NCI-H2171 (cell line): ENCODE measurements at regions not wholly inside any gene's neighbourhood (a gene's known extent, or its start where the extent isn't known, plus 50 kb on each side); places are given as distances from the start of the nearest gene placed in this dataset.
"Not testable (repeated sequence)": the region's sequence is repeated elsewhere in the genome, so short reads cannot be mapped to it uniquely, and the experiment has no call there.

Experiments
- DNase-seq: peaks from one replicate; lab custom pipeline; 2025; lab: John Stamatoyannopoulos, UW

- DNase-seq: no peak
Measured at GRCh38 chr12:111154147-111154834, 214.6 kb downstream of the PHETA1 start.

GRCh38 chr12:111152561-111152960 lies 216.3 kb downstream of the PHETA1 start:
- no peak for DNase-seq

- DNase-seq: no peak
Measured at GRCh38 chr12:111150921-111151840, 217.7 kb downstream of the PHETA1 start.

GRCh38 chr12:111150360-111150759 lies 218.5 kb downstream of the PHETA1 start:
- no peak for DNase-seq

GRCh38 chr12:111149299-111149698 lies 219.6 kb downstream of the PHETA1 start:
- DNase-seq: no peak

GRCh38 chr12:111148005-111148404 lies 220.9 kb downstream of the PHETA1 start:
- no peak for DNase-seq

- DNase-seq: no peak
Measured at GRCh38 chr12:111143271-111143670, 222.9 kb upstream of the MYL2 start.

- DNase-seq: no peak
Measured at GRCh38 chr12:111141205-111141604, 220.8 kb upstream of the MYL2 start.

GRCh38 chr12:111138016-111138415 lies 217.6 kb upstream of the MYL2 start:
- no peak for DNase-seq

GRCh38 chr12:111135293-111135832 lies 215.0 kb upstream of the MYL2 start:
- DNase-seq: no peak

GRCh38 chr12:111130336-111130735 lies 210.0 kb upstream of the MYL2 start:
- DNase-seq: no peak

- DNase-seq: peak; percentile 76
Measured at GRCh38 chr12:111129149-111129767, 208.9 kb upstream of the MYL2 start.

- DNase-seq: no peak
Measured at GRCh38 chr12:111126331-111126730, 206.0 kb upstream of the MYL2 start.

GRCh38 chr12:111124183-111124582 lies 203.8 kb upstream of the MYL2 start:
- DNase-seq: no peak

- DNase-seq: no peak
Measured at GRCh38 chr12:111123390-111123789, 203.0 kb upstream of the MYL2 start.

GRCh38 chr12:111122458-111122878 lies 202.1 kb upstream of the MYL2 start:
- DNase-seq: no peak

- no peak for DNase-seq
Measured at GRCh38 chr12:111121840-111122239, 201.5 kb upstream of the MYL2 start.

GRCh38 chr12:111120578-111120977 lies 200.2 kb upstream of the MYL2 start:
- DNase-seq: peak; percentile 63

- no peak for DNase-seq
Measured at GRCh38 chr12:111117017-111117416, 196.6 kb upstream of the MYL2 start.

- not testable (repeated sequence) for DNase-seq
Measured at GRCh38 chr12:111113313-111113712, 192.9 kb upstream of the MYL2 start.

- DNase-seq: no peak
Measured at GRCh38 chr12:111112311-111113098, 192.1 kb upstream of the MYL2 start.

- DNase-seq: no peak
Measured at GRCh38 chr12:111111681-111112080, 191.3 kb upstream of the MYL2 start.
